GM12864 (cell line): ENCODE measurements at regions not wholly inside any gene's neighbourhood (a gene's known extent, or its start where the extent isn't known, plus 50 kb on each side); places are given as distances from the start of the nearest gene placed in this dataset.

Source experiments
- DNase-seq: peaks from one replicate; pipeline ENCODE4 v3.0.0-alpha.2; 2011; ENCODE audit warnings: low read depth
- H3K4me3 ChIP-seq: 2 replicates; pipeline ENCODE4 v1.5.1; 2011; ENCODE audit warnings: mild to moderate bottlenecking, low read depth, low read length, control low read depth
- CTCF ChIP-seq: IDR thresholded peaks from 2 replicates; pipeline ENCODE4 v1.5.1; 2011; ENCODE audit warnings: low read depth, mild to moderate bottlenecking, moderate library complexity, low read length, control low read depth, inconsistent platforms; ENCODE audit errors: missing control alignments

GRCh38 chr7:12809476-12809875 is 122.0 kb downstream of the ARL4A start:
- TF ChIP-seq CTCF: no peak

DNA sequence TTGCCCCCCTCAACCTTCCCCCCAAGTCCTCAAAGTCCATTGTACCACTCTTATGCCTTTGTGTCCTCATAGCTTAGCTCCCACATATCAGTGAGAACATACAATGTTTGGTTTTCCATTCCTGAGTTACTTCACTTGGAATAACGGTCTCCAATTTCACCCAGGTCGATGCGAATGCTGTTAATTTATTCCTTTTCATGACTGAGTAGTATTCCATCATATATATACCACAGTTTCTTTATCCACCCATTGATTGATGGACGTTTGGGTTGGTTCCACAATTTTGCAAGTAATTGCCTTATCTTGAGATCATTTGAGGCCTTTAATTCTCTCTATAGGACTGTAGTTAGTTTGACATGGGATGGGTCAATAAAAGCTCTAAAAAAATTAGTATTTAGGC is 124.7 kb downstream of the ARL4A start:
- H3K4me3 ChIP-seq: no peak overlapping the region
- no peak for TF ChIP-seq CTCF

More at GRCh38 chr7:12809476-12809875, 122.0 kb downstream of the ARL4A start:
- DNase-seq: no peak
- no peak overlapping the region for H3K4me3 ChIP-seq

DNA sequence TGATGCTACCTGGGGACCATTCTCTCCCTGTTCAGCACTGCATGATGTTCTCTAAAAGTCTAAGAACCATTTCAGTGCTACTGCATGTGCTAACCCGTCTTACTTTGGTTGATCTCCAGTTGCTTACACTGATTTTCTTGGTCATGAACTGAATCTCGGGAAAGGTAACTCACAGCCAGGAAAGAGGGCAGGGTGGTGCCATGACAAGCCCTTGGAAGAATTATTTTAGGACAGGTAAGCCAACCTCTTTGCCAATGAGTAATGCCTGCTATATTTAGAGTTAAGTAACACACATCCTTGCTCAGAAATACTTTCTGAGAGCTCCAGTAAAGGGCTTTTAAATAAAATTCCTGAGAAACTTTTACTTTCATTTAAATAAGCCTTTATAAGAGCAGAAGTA is 126.7 kb downstream of the ARL4A start:
- no peak for DNase-seq
- no peak for TF ChIP-seq CTCF
- H3K4me3 ChIP-seq: no peak overlapping the region

More for the DNA sequence above, 124.7 kb downstream of the ARL4A start:
- DNase-seq: no peak

GRCh38 chr7:12814828-12815227 is 127.4 kb downstream of the ARL4A start:
- no peak overlapping the region for H3K4me3 ChIP-seq
- TF ChIP-seq CTCF: no peak

GRCh38 chr7:12815426-12815825 is 128.0 kb downstream of the ARL4A start:
- H3K4me3 ChIP-seq: no peak overlapping the region
- no peak for DNase-seq
- TF ChIP-seq CTCF: no peak

More at GRCh38 chr7:12814828-12815227, 127.4 kb downstream of the ARL4A start:
- DNase-seq: no peak

- no peak for TF ChIP-seq CTCF
- DNase-seq: no peak
- no peak overlapping the region for H3K4me3 ChIP-seq
Measured at GRCh38 chr7:12815871-12816270, 128.4 kb downstream of the ARL4A start.

GRCh38 chr7:12820777-12821176 is 133.3 kb downstream of the ARL4A start:
- no peak overlapping the region for H3K4me3 ChIP-seq
- DNase-seq: no peak

More at GRCh38 chr7:12820777-12821176, 133.3 kb downstream of the ARL4A start:
- no peak for TF ChIP-seq CTCF
